Large intestine (tissue), 3 donors: ENCODE measurements at regions not wholly inside any gene's neighbourhood (a gene's known extent, or its start where the extent isn't known, plus 50 kb on each side); places are given as distances from the start of the nearest gene placed in this dataset.

Experiments used
- DNase-seq, 2 donors: peaks; one replicate each; pipeline versions ENCODE4 v3.0.0 to v3.0.0-alpha.2; 2013
- H3K27ac ChIP-seq: one replicate; pipeline ENCODE4 v1.5.1; 2013; ENCODE audit warnings: low read length
- H3K27me3 ChIP-seq: 2 replicates; pipeline ENCODE4 v1.6.1; 2013; ENCODE audit warnings: low read length; ENCODE audit not compliant: control insufficient read depth, insufficient read depth
- H3K36me3 ChIP-seq: 2 replicates; pipeline ENCODE4 v1.6.1; 2013; ENCODE audit warnings: low read length; ENCODE audit not compliant: control insufficient read depth, insufficient read depth
- H3K4me1 ChIP-seq: one replicate; pipeline ENCODE4 v1.6.1; 2013; ENCODE audit warnings: low read length; ENCODE audit not compliant: control insufficient read depth, insufficient read depth
- H3K4me3 ChIP-seq: one replicate; pipeline ENCODE4 v1.5.1; 2013; ENCODE audit warnings: low read length
- H3K9me3 ChIP-seq: one replicate; pipeline ENCODE4 v1.6.1; 2013; ENCODE audit warnings: mild to moderate bottlenecking, low read depth, low read length, moderate library complexity; ENCODE audit not compliant: control insufficient read depth
- WGBS: methylation state at CpG from one replicate; pipeline ENCODE4 v1.1.5; 2013; ENCODE audit warnings: low lambda C conversion rate; ENCODE audit not compliant: insufficient coverage; 5-methylcytosine and 5-hydroxymethylcytosine counted together

GRCh38 chr2:140067661-140068060 is 1287.5 kb upstream of the NXPH2 start:
- no peaks in the 10 kb centered on the region for H3K36me3 ChIP-seq
- no CpG with 5 or more reads among the region's 1 CpG for WGBS
- H3K4me3 ChIP-seq = no peak overlapping the region
- no peaks in the 10 kb centered on the region for H3K4me1 ChIP-seq
- no peak overlapping the region for H3K27ac ChIP-seq
- no peaks in the 10 kb centered on the region for H3K27me3 ChIP-seq
- DNase-seq = no peak
- H3K9me3 ChIP-seq = no peaks in the 10 kb centered on the region

- WGBS = 100% methylated on average over 1 of the region's 1 CpG
- Histone ChIP-seq H3K9me3 (no peaks in the 10 kb centered on the region), H3K27me3 (no peaks in the 10 kb centered on the region), H3K27ac (no peak overlapping the region), H3K4me1 (no peaks in the 10 kb centered on the region), H3K36me3 (no peaks in the 10 kb centered on the region), H3K4me3 (no peak overlapping the region)
- DNase-seq = no peak
Measured at GRCh38 chr2:140064243-140064642, 1284.1 kb upstream of the NXPH2 start.

- 60% methylated on average over 1 of the region's 2 CpGs for WGBS
- Histone ChIP-seq H3K36me3 (no peaks in the 10 kb centered on the region), H3K4me3 (no peak overlapping the region), H3K9me3 (no peaks in the 10 kb centered on the region), H3K4me1 (no peaks in the 10 kb centered on the region), H3K27ac (no peak overlapping the region), H3K27me3 (no peaks in the 10 kb centered on the region)
- DNase-seq = no peak
Measured at GRCh38 chr2:140063356-140063755, 1283.2 kb upstream of the NXPH2 start.

DNA sequence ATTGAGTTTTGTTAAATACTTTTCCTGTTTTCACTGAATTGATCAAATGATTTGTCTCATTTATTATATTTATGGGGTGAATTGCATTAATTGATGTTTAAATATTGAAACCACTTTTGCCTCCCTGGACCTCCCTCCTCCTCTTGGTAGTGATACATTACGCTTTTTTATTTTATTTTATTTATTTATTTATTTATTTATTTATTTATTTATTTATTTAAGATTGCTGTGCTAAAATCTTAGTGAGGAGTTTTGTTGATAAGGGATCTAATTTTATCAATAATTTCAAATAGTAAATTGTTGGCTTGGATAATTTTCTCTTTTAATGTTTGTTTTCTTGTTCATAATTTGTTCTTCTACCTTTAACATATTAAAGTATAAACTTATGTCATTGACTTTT is 1281.0 kb upstream of the NXPH2 start:
- DNase-seq = no peak
- H3K4me1 ChIP-seq = no peaks in the 10 kb centered on the region
- no CpG with 5 or more reads among the region's 1 CpG for WGBS

DNA sequence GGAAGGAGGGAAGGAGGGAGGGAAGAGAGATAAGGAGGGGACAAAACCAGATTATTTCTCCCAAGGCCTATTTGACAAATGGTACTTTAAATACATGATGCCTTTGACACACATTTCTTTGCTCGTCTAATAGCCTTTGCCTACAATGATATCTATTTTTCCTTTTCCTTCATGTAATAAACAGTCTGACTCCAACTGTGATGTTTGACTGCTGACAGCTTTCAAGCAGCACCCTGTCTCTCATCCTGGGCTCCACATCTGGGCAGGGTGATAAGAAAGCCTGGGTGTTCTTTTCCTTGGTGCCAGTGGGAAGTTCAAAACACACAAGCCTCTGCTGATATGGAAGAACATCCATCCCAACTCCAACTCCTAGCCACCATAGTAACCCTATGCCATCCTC is 1277.7 kb upstream of the NXPH2 start:
- no CpG with 5 or more reads among the region's 1 CpG for WGBS
- H3K36me3 ChIP-seq = no peaks in the 10 kb centered on the region
- no peak for DNase-seq
- H3K27ac ChIP-seq = no peak overlapping the region
- H3K27me3 ChIP-seq = no peaks in the 10 kb centered on the region
- no peak overlapping the region for H3K4me3 ChIP-seq
- H3K9me3 ChIP-seq = no peaks in the 10 kb centered on the region
- no peaks in the 10 kb centered on the region for H3K4me1 ChIP-seq

More for the DNA sequence above, 1281.0 kb upstream of the NXPH2 start:
- no peaks in the 10 kb centered on the region for H3K9me3 ChIP-seq
- no peaks in the 10 kb centered on the region for H3K36me3 ChIP-seq
- H3K27me3 ChIP-seq = no peaks in the 10 kb centered on the region
- no peak overlapping the region for H3K27ac ChIP-seq
- H3K4me3 ChIP-seq = no peak overlapping the region

- Histone ChIP-seq H3K4me1 (no peaks in the 10 kb centered on the region), H3K4me3 (no peak overlapping the region), H3K27ac (no peak overlapping the region), H3K27me3 (no peaks in the 10 kb centered on the region), H3K9me3 (no peaks in the 10 kb centered on the region), H3K36me3 (no peaks in the 10 kb centered on the region)
- DNase-seq = no peak
Measured at GRCh38 chr2:140041811-140042210, 1261.6 kb upstream of the NXPH2 start.

DNA sequence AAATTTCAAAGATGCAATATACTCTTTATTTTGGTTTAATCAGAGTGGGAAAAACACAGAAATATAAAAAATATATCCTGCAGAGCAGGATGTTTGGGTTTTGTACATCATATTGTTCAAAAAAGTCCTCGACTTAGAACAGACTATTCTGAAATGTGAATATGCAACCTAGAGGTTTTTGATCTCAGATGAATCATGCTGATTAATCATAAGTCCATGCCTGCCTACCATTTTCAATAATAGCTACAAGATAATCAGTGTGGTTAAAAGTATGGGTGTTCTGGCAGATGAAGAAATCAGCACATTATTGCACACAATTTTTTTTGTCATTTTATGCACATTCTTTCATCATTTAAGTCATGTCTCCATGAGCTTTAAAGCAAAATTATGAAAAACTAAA is 1261.0 kb upstream of the NXPH2 start:
- H3K4me1 ChIP-seq = no peaks in the 10 kb centered on the region
- no peak for DNase-seq
- WGBS = no CpG with 5 or more reads among the region's 1 CpG
- H3K4me3 ChIP-seq = no peak overlapping the region
- no peaks in the 10 kb centered on the region for H3K27me3 ChIP-seq
- H3K9me3 ChIP-seq = no peaks in the 10 kb centered on the region
- H3K36me3 ChIP-seq = no peaks in the 10 kb centered on the region
- no peak overlapping the region for H3K27ac ChIP-seq

- WGBS = no CpG with 5 or more reads among the region's 2 CpGs
- no peak overlapping the region for H3K4me3 ChIP-seq
- no peak for DNase-seq
Measured at GRCh38 chr2:140033638-140034037, 1253.4 kb upstream of the NXPH2 start.

DNA sequence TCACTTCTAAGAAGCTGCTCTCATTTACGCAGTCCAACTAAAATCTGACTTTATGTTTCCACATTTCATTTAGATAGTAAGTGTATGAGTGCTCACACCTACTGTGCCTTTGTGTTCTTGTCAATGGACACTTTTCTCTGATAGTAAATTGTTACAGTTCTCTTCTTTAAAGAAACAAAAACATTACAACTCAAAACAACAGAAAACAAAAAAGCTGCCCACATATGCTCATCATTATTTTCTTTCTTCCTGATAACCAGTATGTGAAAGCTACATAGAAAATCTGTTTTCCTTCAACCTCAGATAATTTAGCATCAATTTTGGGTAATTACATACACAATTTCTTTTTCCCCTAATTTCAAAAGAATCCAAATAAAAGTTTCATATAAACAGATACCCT is 1247.8 kb upstream of the NXPH2 start:
- H3K36me3 ChIP-seq = no peaks in the 10 kb centered on the region
- no peak overlapping the region for H3K4me3 ChIP-seq
- no peak overlapping the region for H3K27ac ChIP-seq
- no CpG with 5 or more reads among the region's 1 CpG for WGBS
- no peaks in the 10 kb centered on the region for H3K4me1 ChIP-seq
- H3K27me3 ChIP-seq = no peaks in the 10 kb centered on the region
- H3K9me3 ChIP-seq = no peaks in the 10 kb centered on the region
- DNase-seq = no peak

More at GRCh38 chr2:140033638-140034037, 1253.4 kb upstream of the NXPH2 start:
- no peaks in the 10 kb centered on the region for H3K4me1 ChIP-seq
- H3K27me3 ChIP-seq = no peaks in the 10 kb centered on the region
- no peaks in the 10 kb centered on the region for H3K9me3 ChIP-seq
- H3K36me3 ChIP-seq = no peaks in the 10 kb centered on the region
- H3K27ac ChIP-seq = no peak overlapping the region

- WGBS = no CpG with 5 or more reads among the region's 7 CpGs
- no peaks in the 10 kb centered on the region for H3K27me3 ChIP-seq
Measured at GRCh38 chr2:140027320-140027719, 1247.1 kb upstream of the NXPH2 start.

GRCh38 chr2:140023291-140023690 is 1243.1 kb upstream of the NXPH2 start:
- no peaks in the 10 kb centered on the region for H3K9me3 ChIP-seq
- no peak overlapping the region for H3K4me3 ChIP-seq
- H3K36me3 ChIP-seq = no peaks in the 10 kb centered on the region
- no peaks in the 10 kb centered on the region for H3K4me1 ChIP-seq
- no peak for DNase-seq
- no CpG with 5 or more reads among the region's 2 CpGs for WGBS
- H3K27me3 ChIP-seq = no peaks in the 10 kb centered on the region
- no peak overlapping the region for H3K27ac ChIP-seq

More at GRCh38 chr2:140027320-140027719, 1247.1 kb upstream of the NXPH2 start:
- Histone ChIP-seq H3K9me3 (no peaks in the 10 kb centered on the region), H3K4me1 (no peaks in the 10 kb centered on the region), H3K36me3 (no peaks in the 10 kb centered on the region), H3K4me3 (no peak overlapping the region), H3K27ac (no peak overlapping the region)
- DNase-seq = no peak
